HG03159 (cell line): ENCODE measurements at regions not wholly inside any gene's neighbourhood (a gene's known extent, or its start where the extent isn't known, plus 50 kb on each side); places are given as distances from the start of the nearest gene placed in this dataset.

ENCODE experiments used
- ATAC-seq: cut with Tn5 transposase; IDR thresholded peaks from one replicate; pipeline ENCODE4 v1.9.1; 2021; ENCODE audit warnings: mild to moderate bottlenecking, moderate library complexity; ENCODE audit not compliant: unreplicated experiment

DNA sequence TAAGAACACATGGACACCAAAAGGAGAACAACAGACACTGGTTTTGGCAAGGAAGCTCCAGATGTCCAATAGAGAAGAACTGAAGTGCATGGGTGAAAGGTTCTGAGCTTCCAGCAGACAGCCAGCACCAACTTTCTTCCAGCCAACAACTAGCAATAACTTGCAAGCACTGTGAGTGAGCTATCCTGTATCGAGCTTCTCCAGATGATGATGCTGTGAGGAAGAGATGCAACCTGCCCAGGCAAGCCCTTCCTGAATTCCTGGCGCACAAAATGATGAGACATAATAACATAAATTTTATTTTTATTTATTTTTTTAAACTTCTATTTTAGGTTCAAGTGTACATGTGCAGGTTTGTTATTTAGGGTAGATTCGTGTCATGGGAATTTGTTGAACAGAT lies 692.1 kb downstream of the DNAJB9 start:
- no peak for ATAC-seq

DNA sequence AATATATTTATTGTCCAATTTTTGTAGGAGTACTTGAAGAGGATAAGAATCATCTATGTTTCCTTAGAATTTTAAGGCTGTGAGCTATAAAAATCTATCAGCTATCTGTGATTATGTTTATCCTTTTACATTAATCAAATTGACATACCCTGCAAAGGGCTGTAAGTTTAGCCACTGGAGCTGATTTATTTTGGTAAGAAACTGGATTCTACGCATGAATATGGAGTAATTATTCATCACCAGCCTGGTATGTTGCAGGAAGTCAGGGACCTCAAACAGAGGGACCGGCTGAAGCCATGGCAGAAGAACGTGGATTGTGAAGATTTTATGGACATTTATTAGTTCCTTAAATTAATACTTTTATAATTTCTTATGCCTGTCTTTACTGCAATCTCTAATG lies 696.9 kb downstream of the DNAJB9 start:
- no peak for ATAC-seq

DNA sequence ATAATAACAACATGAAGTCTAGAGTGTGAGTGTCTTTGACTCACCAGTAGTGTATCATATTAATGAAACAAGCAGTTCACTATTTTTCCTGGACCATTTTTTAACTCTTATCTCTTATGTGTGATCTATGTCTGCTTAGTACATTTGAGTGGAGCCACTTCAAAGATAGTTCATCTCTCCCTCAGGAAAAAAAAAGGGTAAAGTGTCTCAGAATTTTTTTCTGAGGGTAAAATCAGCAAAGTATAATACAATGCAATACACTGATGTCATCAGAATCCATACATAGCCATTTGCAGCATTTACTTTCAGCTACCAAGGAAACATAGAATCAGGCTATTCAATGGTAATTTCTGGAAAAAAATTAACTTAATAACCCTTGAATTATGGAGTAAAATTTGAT lies 706.7 kb downstream of the DNAJB9 start:
- ATAC-seq: no peak

- no peak for ATAC-seq
Measured at GRCh38 chr7:109282726-109283125, 713.1 kb downstream of the DNAJB9 start.

GRCh38 chr7:109284943-109285342 lies 715.3 kb downstream of the DNAJB9 start:
- ATAC-seq: no peak

DNA sequence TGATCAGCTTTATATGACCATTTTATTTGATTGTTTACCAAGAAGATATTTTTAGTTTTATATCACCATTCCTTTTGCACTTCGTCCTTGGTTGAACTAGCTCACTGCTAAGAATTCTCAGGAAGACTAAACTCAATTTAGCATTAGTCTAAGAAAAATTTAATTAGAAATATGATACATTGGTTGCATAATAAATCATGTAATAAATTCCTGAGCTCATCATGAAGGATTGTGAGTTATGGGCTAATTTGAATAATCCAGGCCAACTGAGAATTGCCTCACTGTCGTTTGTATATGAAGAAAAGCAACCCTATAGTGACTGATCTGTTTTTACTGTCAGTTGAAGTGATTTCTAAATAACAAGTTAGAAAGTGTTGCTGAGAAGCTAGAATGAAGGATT lies 725.5 kb downstream of the DNAJB9 start:
- ATAC-seq: no peak

DNA sequence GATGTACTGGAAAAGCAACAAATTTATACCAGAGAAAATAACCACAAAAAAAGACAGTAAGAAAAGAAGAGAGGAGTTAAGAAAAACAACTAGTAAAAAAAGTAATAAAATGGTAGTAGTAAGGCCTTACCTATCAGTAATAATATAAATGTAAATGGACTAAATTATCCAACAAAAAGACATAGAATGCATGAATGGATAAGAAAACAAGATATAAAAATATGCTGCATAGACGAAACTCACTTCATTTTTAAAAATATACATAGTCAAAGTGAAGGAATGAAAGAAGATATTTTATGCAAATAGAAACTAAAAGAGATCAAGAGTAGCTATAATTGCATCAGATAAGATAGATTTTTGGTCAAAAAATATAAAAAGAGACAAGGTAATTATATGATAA lies 739.1 kb downstream of the DNAJB9 start:
- ATAC-seq: no peak

DNA sequence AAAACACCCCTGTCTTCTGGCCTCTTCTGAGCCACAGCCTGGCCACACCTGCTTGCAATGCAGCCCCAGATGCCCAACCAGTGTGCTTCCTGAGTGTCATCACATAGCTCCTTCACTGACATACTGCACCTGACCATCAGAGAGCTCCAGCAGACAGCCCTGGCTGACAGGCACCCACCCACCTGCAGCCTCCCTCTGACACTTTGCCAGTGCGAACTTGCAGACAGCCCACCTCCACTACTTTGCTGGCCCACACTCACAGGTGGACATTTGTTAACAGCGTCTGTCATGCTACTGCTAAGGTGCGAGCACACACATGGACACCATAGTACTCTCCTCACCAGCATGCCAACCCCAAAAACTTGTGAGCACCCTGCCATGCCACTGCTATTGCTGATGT lies 740.1 kb downstream of the DNAJB9 start:
- no peak for ATAC-seq

- no peak for ATAC-seq
Measured at GRCh38 chr7:109318136-109318535, 748.5 kb downstream of the DNAJB9 start.

GRCh38 chr7:109322833-109323232 lies 753.2 kb downstream of the DNAJB9 start:
- ATAC-seq: no peak

DNA sequence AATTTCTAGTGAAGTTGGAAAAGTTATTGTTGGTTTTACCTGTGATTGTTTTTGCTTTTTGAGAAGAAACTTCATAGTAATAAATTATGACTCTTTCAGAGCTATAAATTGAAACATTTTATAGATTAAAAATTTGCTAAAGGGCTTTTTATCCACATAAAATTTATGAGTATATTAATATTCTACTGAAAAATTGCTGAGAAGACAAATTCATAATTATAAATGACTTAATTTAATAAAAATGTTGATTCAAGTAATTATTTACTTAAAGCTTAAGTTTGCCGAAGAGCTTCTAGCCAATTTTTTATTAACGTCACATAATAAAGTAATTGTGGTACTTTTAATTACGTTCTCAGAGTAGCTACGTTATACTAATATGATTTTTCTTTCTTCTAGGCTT lies 761.7 kb downstream of the DNAJB9 start:
- no peak for ATAC-seq

GRCh38 chr7:109335951-109336350 lies 766.3 kb downstream of the DNAJB9 start:
- no peak for ATAC-seq

DNA sequence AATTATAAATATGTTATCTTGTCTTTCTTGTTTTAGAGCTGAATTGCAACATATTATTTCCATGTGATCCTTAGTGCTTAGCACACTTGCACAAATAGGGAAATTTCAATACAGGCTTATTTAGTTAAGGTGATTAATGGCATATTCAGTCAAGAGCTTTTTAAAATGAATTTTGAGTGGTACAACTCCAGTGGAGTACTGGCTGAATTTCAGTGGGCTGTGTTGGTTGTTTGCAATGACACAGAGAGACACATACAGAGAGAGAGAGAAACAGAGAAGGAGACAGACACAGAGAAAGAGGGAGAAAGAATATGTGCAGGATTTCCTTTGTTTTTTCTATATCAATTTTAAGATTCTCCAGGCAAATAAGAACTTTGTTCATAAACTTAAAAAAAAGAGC lies 766.9 kb downstream of the DNAJB9 start:
- no peak for ATAC-seq

- no peak for ATAC-seq
Measured at GRCh38 chr7:109343678-109344077, 774.0 kb downstream of the DNAJB9 start.

- no peak for ATAC-seq
Measured at GRCh38 chr7:109351493-109351892, 781.8 kb downstream of the DNAJB9 start.

DNA sequence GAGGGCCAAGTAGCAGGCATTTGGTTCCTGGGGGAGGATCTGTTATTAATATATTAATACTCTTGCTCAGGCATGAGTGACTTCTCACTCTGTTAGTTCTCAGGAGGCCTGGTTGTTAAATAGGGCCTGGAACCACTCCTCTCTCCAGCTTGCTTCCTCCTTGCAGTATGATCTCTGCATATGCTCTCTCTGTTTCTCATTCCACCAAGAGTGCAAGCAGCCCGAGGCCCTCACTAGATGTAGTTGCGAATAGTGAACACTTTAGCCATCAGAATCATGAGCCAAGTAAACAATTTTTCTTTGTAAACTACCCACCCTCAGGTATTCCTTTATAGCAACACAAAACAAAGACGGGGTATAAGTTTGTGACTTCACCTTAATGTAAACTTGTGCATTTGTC lies 784.3 kb downstream of the DNAJB9 start:
- ATAC-seq: no peak

GRCh38 chr7:109354552-109354951 lies 784.9 kb downstream of the DNAJB9 start:
- ATAC-seq: no peak

GRCh38 chr7:109375823-109376222 lies 806.1 kb downstream of the DNAJB9 start:
- no peak for ATAC-seq

DNA sequence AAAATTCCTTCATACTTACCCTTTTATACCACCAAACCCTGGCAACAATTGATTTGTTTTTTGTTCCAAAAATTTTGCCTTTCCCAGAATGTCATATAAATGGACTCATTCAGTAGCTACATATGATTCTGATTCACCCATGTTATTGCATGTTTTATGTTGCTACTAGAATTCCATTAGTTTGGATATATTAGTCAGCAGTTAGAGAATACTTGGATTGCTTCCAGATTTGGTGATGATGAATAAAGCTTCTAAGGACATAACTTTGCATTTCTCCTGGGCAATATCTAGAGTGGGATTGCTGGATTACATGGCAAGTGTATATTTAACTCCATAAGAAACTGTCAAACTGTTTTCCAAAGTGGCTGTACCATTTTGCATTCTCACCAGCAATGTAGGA lies 806.9 kb downstream of the DNAJB9 start:
- no peak for ATAC-seq

- no peak for ATAC-seq
Measured at GRCh38 chr7:109377076-109377884, 807.6 kb downstream of the DNAJB9 start.

GRCh38 chr7:109386959-109387358 lies 817.3 kb downstream of the DNAJB9 start:
- no peak for ATAC-seq

- ATAC-seq: no peak
Measured at GRCh38 chr7:109387530-109387929, 817.9 kb downstream of the DNAJB9 start.

- no peak for ATAC-seq
Measured at GRCh38 chr7:109391240-109391639, 821.6 kb downstream of the DNAJB9 start.
